Stimulated activated CD8-positive, alpha-beta memory T cell treated with anti-CD3 and anti-CD28 coated beads, Interleukin-2, amount 100 ng/mL, for 1 hour (primary cell): ENCODE measurements at regions not wholly inside any gene's neighbourhood (a gene's known extent, or its start where the extent isn't known, plus 50 kb on each side); places are given as distances from the start of the nearest gene placed in this dataset.

Experiments used
- DNase-seq, 2 donors: peaks; one replicate each; pipeline ENCODE4 v3.0.0-alpha.2; 2020; ENCODE audit warnings: low read depth in 2 of 2

- no peak for DNase-seq
Measured at GRCh38 chr3:124491098-124491497, 239.2 kb upstream of the UMPS start.

GRCh38 chr3:124491875-124492274, 238.4 kb upstream of the UMPS start:
- DNase-seq: no peak

GRCh38 chr3:124492824-124493223, 237.4 kb upstream of the UMPS start:
- DNase-seq: no peak

GRCh38 chr3:124496061-124496460, 234.2 kb upstream of the UMPS start:
- no peak for DNase-seq

GRCh38 chr3:124497487-124497886, 232.8 kb upstream of the UMPS start:
- DNase-seq: no peak

- DNase-seq: no peak
Measured at GRCh38 chr3:124498891-124499290, 231.4 kb upstream of the UMPS start.

- DNase-seq: no peak
Measured at GRCh38 chr3:124504332-124505059, 225.8 kb upstream of the UMPS start.

GRCh38 chr3:124509884-124510283, 220.4 kb upstream of the UMPS start:
- DNase-seq: no peak

- DNase-seq: no peak
Measured at GRCh38 chr3:124510290-124510689, 220.0 kb upstream of the UMPS start.

- no peak for DNase-seq
Measured at GRCh38 chr3:124512881-124513609, 217.2 kb upstream of the UMPS start.

GRCh38 chr3:124513610-124513997, 216.6 kb upstream of the UMPS start:
- DNase-seq: no peak

GRCh38 chr3:124514683-124515082, 215.6 kb upstream of the UMPS start:
- DNase-seq: no peak

GRCh38 chr3:124516333-124516732, 213.9 kb upstream of the UMPS start:
- no peak for DNase-seq

GRCh38 chr3:124517306-124517705, 212.9 kb upstream of the UMPS start:
- DNase-seq: no peak

GRCh38 chr3:124518350-124518749, 211.9 kb upstream of the UMPS start:
- DNase-seq: no peak

- DNase-seq: no peak
Measured at GRCh38 chr3:124519591-124520194, 210.6 kb upstream of the UMPS start.

- DNase-seq: no peak
Measured at GRCh38 chr3:124520970-124521369, 209.3 kb upstream of the UMPS start.

- DNase-seq: no peak
Measured at GRCh38 chr3:124522082-124522625, 208.1 kb upstream of the UMPS start.

GRCh38 chr3:124526601-124527000, 203.7 kb upstream of the UMPS start:
- DNase-seq: no peak

GRCh38 chr3:124529826-124530571, 200.3 kb upstream of the UMPS start:
- DNase-seq: no peak

- no peak for DNase-seq
Measured at GRCh38 chr3:124530916-124531315, 199.3 kb upstream of the UMPS start.

GRCh38 chr3:124532071-124532470, 198.2 kb upstream of the UMPS start:
- DNase-seq: no peak
